Peyer's patch (tissue), 4 donors: ENCODE measurements at regions not wholly inside any gene's neighbourhood (a gene's known extent, or its start where the extent isn't known, plus 50 kb on each side); places are given as distances from the start of the nearest gene placed in this dataset.

Experiments used
- POLR2A ChIP-seq, 2 donors: fragments of 450-650 bp; IDR thresholded peaks; one replicate each; pipeline ENCODE4 v1.5.1; 2017; ENCODE audit warnings: antibody characterized with exemption in 2 of 2, mild to moderate bottlenecking in 2 of 2, moderate library complexity in 2 of 2
- TF ChIP-seq, protein P1 (sequence below), 6 experiments: fragments of 450-650 bp in 4 of 6; fragments of 200-600 bp in 2 of 6; sonication (generic) in 1 of 6; IDR thresholded peaks; one replicate each; pipeline ENCODE4 v1.5.1; 2017 to 2019; ENCODE audit warnings: antibody characterized with exemption in 6 of 6, mild to moderate bottlenecking in 3 of 6, moderate library complexity in 1 of 6

DNA sequence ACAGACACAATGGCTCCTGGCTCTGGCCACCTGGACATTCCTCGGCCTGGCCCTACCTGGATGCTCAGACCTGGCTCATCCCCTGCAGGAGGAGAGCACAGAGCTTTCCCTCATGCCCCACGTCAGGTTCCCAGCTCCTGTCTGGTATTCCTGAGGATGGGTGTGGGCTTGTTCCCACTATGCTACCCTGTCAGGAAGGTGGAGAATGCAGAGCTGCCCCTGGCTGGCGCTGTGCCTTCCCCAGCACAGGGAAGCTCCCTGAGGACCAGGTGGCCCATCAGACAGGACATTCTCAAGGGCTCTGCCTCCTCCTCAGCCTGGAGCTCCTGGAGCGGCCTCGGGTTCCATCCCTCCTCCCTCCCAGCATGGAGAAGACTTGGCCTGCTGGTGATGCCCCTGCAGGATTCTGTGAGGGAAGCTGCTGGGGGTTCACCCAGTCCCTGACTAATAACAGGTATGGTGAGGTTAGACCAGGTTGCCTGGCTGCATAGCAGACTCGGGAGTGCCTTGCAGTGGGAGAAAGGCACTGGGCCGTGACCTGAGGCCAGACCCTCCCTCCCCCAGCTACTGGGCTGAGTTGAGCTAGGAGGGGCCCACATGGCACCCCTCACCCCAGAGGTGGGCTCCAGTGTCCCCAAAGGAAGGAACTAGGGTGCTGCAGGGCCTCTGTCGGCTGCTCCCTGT lies 156.0 kb upstream of the MLN start:
- TF ChIP-seq POLR2A (IDR thresholded peaks at IDR 0.05), result no peak
- TF ChIP-seq, protein P1, sequence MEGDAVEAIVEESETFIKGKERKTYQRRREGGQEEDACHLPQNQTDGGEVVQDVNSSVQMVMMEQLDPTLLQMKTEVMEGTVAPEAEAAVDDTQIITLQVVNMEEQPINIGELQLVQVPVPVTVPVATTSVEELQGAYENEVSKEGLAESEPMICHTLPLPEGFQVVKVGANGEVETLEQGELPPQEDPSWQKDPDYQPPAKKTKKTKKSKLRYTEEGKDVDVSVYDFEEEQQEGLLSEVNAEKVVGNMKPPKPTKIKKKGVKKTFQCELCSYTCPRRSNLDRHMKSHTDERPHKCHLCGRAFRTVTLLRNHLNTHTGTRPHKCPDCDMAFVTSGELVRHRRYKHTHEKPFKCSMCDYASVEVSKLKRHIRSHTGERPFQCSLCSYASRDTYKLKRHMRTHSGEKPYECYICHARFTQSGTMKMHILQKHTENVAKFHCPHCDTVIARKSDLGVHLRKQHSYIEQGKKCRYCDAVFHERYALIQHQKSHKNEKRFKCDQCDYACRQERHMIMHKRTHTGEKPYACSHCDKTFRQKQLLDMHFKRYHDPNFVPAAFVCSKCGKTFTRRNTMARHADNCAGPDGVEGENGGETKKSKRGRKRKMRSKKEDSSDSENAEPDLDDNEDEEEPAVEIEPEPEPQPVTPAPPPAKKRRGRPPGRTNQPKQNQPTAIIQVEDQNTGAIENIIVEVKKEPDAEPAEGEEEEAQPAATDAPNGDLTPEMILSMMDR (IDR thresholded peaks at IDR 0.05), result no peak
